ENCODE measurements at regions not wholly inside any gene's neighbourhood (a gene's known extent, or its start where the extent isn't known, plus 50 kb on each side); places are given as distances from the start of the nearest gene placed in this dataset.

DNA sequence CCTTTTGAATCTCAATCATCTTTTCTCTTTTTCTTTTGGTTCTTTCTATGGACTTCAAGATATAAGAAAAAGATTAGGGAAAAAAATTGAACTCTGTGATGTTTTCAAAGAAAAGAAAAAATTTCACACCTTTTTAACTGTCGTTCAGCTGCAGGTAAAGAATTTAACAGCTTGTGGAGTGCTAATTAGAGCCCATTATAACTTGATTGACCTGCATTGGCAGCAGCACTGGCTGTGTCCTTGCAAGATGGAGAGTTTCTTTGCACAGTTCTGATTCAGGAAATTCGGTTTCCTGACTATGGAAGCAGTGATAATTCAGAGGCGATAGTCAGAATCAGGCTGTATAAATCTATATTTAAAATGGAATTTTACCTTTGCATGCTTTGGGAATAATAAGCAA is 183.2 kb upstream of the DACH1 start:
- Histone ChIP-seq H3K27me3 (no peaks in the 10 kb centered on the region), H3K9me3 (peaks cover 0 to 10% (median 0%) of the 10 kb centered on the region in 12 donors), H3K4me1 (no peaks in the 10 kb centered on the region), H3K36me3 (no peaks in the 10 kb centered on the region), H3K4me3 (no peak overlapping the region), H3K27ac (no peak overlapping the region)
- DNase-seq (no peak), ATAC-seq (no peak)
- intact Hi-C loops (cut with DNase I): no loop called here
- TF ChIP-seq, protein P1, sequence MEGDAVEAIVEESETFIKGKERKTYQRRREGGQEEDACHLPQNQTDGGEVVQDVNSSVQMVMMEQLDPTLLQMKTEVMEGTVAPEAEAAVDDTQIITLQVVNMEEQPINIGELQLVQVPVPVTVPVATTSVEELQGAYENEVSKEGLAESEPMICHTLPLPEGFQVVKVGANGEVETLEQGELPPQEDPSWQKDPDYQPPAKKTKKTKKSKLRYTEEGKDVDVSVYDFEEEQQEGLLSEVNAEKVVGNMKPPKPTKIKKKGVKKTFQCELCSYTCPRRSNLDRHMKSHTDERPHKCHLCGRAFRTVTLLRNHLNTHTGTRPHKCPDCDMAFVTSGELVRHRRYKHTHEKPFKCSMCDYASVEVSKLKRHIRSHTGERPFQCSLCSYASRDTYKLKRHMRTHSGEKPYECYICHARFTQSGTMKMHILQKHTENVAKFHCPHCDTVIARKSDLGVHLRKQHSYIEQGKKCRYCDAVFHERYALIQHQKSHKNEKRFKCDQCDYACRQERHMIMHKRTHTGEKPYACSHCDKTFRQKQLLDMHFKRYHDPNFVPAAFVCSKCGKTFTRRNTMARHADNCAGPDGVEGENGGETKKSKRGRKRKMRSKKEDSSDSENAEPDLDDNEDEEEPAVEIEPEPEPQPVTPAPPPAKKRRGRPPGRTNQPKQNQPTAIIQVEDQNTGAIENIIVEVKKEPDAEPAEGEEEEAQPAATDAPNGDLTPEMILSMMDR (IDR thresholded peaks at IDR 0.05): no peak
- no peak for TF ChIP-seq POLR2A (IDR thresholded peaks at IDR 0.05)
- WGBS, 4 donors: 23 to 42% (median 38%) methylated on average over 3 of the region's 3 CpGs

DNA sequence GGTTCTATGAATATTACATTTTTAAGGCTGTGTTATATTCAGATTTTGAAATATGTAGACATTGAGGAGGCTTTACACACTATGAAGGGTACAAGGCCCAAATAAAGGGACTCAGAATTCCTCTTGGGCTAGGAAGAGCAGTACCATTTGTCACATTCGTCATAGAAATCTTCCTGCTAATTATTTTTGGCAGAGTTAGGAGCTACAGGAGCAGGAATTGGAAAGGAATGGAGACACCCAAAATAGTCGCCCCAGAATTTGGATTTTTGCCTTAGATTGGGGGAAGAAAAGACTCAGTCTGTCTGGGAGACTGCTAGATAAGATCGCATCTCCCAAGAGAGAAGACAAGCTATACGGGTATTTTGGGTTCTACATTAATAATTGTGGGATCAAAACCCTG is 176.4 kb upstream of the DACH1 start:
- intact Hi-C loops (cut with DNase I): no loop called here

DNA sequence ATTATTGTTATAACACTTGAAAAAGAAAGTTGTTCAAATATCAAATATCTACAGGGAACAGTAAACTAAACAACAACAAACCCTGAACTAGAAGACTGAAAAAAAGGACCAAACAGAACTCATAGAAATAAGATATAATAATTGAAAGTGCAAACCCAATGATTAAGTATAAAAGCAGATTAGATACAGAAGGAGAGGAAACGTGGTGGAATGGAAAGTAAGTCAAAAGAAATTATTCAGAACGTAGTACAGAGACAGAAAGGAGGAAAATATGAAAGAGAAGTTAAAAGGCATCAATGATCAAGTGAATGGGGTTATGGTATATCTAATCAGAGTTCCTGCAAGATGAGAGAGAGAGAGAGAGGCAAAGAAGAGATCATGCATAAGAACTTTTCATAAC is 174.2 kb upstream of the DACH1 start:
- Histone ChIP-seq H3K4me3 (no peak overlapping the region), H3K9me3 (peaks cover 0 to 5% (median 0%) of the 10 kb centered on the region in 12 donors), H3K4me1 (no peaks in the 10 kb centered on the region), H3K27me3 (no peaks in the 10 kb centered on the region), H3K36me3 (no peaks in the 10 kb centered on the region), H3K27ac (no peak overlapping the region)
- no peak for ATAC-seq
- intact Hi-C loops (cut with DNase I): no loop called here
- no peak for DNase-seq
- WGBS, 4 donors: 45 to 58% (median 48%) methylated on average over 2 of the region's 2 CpGs
- TF ChIP-seq POLR2A (IDR thresholded peaks at IDR 0.05): no peak
- TF ChIP-seq, protein P1 (IDR thresholded peaks at IDR 0.05): no peak

More for the DNA sequence above, 176.4 kb upstream of the DACH1 start:
- no peak for DNase-seq
- Histone ChIP-seq H3K9me3 (peaks cover 0 to 5% (median 0%) of the 10 kb centered on the region in 12 donors), H3K27ac (no peak overlapping the region), H3K36me3 (no peaks in the 10 kb centered on the region), H3K27me3 (no peaks in the 10 kb centered on the region), H3K4me3 (no peak overlapping the region), H3K4me1 (no peaks in the 10 kb centered on the region)
- no peak for TF ChIP-seq POLR2A (IDR thresholded peaks at IDR 0.05)
- TF ChIP-seq, protein P1 (IDR thresholded peaks at IDR 0.05): no peak
- ATAC-seq: no peak
- WGBS, 4 donors: 58 to 69% (median 66%) methylated on average over 4 of the region's 4 CpGs

DNA sequence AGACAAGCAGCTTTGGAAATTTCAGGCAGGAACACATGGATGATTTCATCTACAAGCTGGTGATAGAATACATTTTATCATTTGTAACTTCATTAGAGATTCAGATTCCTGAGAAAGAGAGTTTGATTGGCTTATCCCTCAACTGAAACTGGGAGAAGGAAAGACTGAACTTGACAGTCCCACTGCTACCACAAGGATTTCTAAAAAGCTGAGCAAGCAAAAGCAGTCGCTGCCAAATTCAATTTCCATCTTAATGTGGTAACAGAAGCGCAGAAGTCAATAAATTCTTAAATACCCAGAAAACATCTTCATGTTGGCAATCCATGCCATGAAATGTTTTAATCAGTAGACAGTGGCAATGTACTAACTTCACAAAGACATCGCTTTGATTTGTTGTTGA is 172.1 kb upstream of the DACH1 start:
- H3K36me3 ChIP-seq: no peaks in the 10 kb centered on the region
- no peaks in the 10 kb centered on the region for H3K4me1 ChIP-seq
- intact Hi-C loops (cut with DNase I): no loop called here
- whole genome bisulfite sequencing, 4 donors: 91 to 95% (median 94%) methylated on average over 3 of the region's 3 CpGs
- TF ChIP-seq POLR2A (IDR thresholded peaks at IDR 0.05): no peak
- TF ChIP-seq, protein P1 (IDR thresholded peaks at IDR 0.05): no peak
- no peak overlapping the region for H3K4me3 ChIP-seq
- H3K9me3 ChIP-seq: peaks cover 0 to 5% (median 0%) of the 10 kb centered on the region in 12 donors
- DNase-seq (no peak), ATAC-seq (no peak)
- H3K27me3 ChIP-seq: no peaks in the 10 kb centered on the region
- no peak overlapping the region for H3K27ac ChIP-seq

Measured in heart left ventricle (tissue), 16 donors.